ENCODE measurements at regions not wholly inside any gene's neighbourhood (a gene's known extent, or its start where the extent isn't known, plus 50 kb on each side); places are given as distances from the start of the nearest gene placed in this dataset.

GRCh38 chr5:117236941-117237340 lies 662.3 kb upstream of the SEMA6A start:
- DNase-seq (ENCODE audit: low read depth, low spot score), result no peak

DNA sequence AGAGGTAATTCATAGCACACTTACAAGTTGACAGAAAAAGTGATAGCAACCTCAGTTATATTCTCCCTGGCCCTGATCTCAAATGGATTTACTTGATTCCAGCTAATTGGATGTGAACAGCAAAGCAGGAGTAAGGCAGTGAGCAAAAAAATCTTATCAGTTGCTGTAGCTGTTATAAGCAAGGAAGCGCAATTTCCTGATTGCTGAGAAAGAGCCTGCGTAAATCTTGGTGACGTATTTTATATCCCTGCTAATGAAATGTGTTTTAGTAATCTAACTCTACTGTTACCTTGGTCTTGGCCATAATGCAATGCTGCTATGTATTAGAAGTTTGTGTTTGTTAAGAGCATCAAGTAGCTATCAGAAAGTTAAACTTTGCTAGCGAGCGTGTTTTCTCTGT lies 661.2 kb upstream of the SEMA6A start:
- no peak for DNase-seq (ENCODE audit: low read depth, low spot score)

DNA sequence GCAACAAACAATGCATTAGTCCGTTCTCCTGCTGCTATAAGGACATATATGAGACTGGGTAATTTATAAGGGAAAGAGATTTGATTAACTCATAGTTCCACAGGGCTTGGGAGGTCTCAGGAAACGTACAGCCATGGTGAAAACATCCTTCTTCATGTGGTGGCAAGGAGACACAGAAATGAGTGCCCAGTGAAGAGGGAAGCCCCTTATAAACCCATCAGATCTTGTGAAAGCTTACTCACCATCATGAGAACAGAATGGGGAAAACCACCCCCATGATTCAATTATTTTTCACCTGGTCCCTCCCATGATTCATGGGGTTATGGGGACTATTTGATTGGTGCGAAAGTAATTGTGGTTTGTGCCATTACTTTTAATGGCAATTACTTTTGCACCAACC lies 655.8 kb upstream of the SEMA6A start:
- no peak for DNase-seq (ENCODE audit: low read depth, low spot score)

DNA sequence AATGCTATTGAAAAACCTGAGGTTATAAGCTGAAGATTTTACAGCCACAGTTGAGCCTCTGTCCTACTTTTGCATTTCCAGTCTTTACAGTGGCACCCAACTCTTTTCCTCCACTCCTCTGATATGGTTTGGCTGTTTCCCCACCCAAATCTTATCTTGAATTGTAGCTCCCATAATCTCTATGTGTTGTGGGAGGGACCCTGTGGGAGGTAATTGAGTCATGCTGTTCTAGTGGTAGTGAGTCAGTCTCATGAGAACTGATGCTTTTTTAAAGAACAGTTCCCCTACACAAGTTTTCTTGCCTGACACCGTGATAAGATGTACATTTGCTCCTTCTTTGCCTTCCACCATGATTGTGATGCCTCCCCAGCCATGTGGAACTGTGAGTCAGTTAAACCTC lies 646.1 kb upstream of the SEMA6A start:
- DNase-seq (ENCODE audit: low read depth, low spot score), result no peak

- no peak for DNase-seq (ENCODE audit: low read depth, low spot score)
Measured at GRCh38 chr5:117218789-117219188, 644.2 kb upstream of the SEMA6A start.

DNA sequence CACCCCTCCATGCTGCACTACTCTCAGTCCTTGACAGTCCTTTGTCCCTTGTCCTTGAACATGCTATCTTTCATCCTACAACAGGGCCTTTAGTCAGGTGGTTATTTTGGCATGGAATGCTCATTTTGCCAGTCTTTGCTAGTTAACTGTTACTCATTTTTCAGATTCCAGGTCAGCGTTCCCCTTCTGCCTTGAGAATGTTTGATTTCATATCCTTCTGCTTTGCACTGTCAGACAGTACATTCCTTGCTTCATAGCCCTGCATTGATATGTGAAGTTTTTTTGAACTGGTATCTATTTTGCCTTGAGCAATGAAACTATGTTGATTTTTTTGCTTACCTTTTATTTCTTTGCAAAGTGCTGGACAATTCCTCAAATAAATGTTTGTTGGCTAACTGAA lies 638.2 kb upstream of the SEMA6A start:
- no peak for DNase-seq (ENCODE audit: low read depth, low spot score)

DNA sequence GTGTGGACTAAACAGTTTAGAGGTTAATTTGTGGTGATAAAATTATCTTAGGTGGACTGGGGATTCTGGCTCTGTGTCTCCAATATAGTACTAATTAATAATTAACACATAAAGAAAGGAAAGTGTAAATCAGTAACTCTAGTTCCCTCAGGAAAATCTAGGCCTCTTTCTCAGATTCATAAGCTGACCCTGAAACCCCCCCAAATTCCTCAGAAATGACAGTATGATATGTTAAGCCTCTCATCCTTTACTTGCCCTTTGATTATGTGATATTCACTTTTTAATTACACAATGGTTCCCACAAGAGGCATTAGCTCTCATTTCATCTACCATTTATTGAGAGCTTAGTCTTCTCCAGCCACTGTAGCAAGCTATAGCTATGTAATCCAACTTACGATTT lies 636.2 kb upstream of the SEMA6A start:
- DNase-seq (ENCODE audit: low read depth, low spot score), result no peak

DNA sequence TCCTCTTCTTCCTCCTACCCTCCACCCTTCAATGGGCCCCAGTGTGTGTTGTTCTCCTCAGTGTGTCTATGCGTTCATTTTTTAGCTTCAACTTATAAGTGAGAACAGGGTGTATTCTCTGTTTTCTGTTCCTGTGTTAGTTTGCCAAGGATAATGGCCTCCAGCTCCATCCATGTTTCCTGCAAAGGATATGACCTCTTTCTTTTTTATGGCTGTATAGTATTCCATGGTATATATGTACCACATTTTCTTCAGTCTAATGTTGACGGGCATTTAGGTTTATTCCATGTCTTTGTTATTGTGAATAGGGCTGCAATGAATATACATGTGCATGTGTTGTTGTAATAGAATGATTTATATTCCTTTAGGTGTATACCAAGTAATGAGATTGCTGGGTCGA lies 634.9 kb upstream of the SEMA6A start:
- DNase-seq (ENCODE audit: low read depth, low spot score), result no peak

DNA sequence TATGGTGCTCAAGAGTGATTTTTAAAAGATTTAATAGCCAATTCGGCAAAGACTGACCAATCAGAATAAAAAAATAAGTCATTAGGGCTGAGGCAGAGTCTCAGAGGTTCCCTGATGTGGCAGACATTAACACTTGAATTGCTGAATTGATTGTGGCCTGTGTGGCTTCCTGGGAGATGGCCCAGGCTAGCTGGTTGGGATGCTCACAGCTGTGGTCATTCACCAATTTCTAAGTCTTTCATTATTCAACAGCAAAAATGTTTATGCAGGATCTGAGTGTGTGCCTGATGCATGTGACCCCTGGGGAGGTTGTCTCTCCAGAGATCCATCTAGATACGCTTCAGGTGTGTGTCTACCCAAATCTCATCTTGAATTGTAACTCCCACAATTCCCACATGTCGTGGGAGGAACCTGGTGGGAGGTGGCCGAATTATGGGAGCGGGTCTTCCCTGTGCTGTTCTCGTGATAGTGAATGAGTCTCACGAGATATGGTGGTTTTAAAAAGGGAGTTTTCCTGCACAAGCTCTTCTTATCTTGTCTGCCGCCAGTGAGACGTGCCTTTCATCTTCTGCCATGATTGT lies 632.6 kb upstream of the SEMA6A start:
- DNase-seq (ENCODE audit: low read depth, low spot score), result no peak

- no peak for DNase-seq (ENCODE audit: low read depth, low spot score)
Measured at GRCh38 chr5:117205894-117206293, 631.3 kb upstream of the SEMA6A start.

- DNase-seq (ENCODE audit: low read depth, low spot score), result no peak
Measured at GRCh38 chr5:117204926-117205869, 630.6 kb upstream of the SEMA6A start.

- no peak for DNase-seq (ENCODE audit: low read depth, low spot score)
Measured at GRCh38 chr5:117204404-117204803, 629.8 kb upstream of the SEMA6A start.

GRCh38 chr5:117203584-117203983 lies 629.0 kb upstream of the SEMA6A start:
- DNase-seq (ENCODE audit: low read depth, low spot score), result no peak

GRCh38 chr5:117201001-117201400 lies 626.4 kb upstream of the SEMA6A start:
- no peak for DNase-seq (ENCODE audit: low read depth, low spot score)

GRCh38 chr5:117195076-117195475 lies 620.5 kb upstream of the SEMA6A start:
- DNase-seq (ENCODE audit: low read depth, low spot score), result no peak

- DNase-seq (ENCODE audit: low read depth, low spot score), result no peak
Measured at GRCh38 chr5:117191251-117191650, 616.6 kb upstream of the SEMA6A start.

DNA sequence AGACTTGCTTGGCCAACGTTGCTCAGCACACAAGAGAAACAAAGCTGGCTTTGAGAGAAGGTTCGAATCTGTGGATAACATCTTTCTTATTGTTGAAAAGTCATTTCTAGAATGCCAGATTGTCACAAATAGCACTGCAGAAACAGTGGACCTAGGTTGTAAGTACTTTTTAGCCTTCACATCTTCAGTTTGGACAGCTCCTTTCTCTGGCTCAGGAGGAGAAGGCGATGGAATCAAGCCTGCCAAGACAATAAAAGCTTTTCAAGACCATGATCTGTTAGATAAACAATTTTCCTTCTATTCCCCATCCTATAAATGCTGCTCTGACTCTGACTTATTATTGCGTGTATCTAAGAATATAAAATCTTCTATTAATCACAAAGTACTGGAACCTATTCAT lies 615.2 kb upstream of the SEMA6A start:
- DNase-seq (ENCODE audit: low read depth, low spot score), result no peak

- no peak for DNase-seq (ENCODE audit: low read depth, low spot score)
Measured at GRCh38 chr5:117188211-117188610, 613.6 kb upstream of the SEMA6A start.

DNA sequence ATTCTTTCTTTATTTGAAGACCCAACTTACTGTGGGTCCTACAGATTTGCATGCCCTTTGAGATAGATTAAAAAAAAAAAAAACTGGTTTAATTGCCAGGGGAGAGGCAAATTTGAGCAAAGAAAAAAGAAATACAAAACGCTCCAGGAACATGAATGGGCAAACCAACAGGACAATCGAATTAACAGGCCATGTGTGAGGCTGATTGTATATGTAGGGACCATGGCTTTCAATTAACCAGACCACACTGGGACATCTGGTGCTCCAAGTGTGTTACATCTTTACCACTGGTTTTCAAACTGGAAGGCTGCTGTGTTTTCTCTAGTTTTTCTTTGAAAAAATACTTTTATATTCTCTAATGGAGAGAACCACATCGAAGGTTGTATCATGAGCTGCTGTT lies 612.1 kb upstream of the SEMA6A start:
- no peak for DNase-seq (ENCODE audit: low read depth, low spot score)

GRCh38 chr5:117183326-117183725 lies 608.7 kb upstream of the SEMA6A start:
- no peak for DNase-seq (ENCODE audit: low read depth, low spot score)

GRCh38 chr5:117182104-117182503 lies 607.5 kb upstream of the SEMA6A start:
- DNase-seq (ENCODE audit: low read depth, low spot score), result no peak

DNA sequence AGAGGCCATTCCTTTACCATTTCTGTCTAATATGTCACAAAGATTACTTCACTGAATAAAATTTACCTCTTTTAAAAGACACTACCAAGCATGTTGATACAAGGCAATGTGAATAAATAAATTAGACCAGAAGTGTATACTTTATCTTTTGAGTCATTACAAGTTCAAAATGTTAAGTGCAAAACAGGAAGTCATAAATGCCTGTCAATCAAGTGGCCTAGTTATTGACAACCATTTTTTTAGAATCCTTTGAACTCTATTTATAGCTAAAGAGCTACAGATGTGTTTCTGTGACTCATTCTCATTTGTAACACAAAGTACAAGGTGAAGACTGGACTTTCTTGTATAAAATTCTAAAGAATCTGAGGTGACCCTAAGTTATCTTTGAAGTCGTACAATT lies 602.7 kb upstream of the SEMA6A start:
- DNase-seq (ENCODE audit: low read depth, low spot score), result no peak

DNA sequence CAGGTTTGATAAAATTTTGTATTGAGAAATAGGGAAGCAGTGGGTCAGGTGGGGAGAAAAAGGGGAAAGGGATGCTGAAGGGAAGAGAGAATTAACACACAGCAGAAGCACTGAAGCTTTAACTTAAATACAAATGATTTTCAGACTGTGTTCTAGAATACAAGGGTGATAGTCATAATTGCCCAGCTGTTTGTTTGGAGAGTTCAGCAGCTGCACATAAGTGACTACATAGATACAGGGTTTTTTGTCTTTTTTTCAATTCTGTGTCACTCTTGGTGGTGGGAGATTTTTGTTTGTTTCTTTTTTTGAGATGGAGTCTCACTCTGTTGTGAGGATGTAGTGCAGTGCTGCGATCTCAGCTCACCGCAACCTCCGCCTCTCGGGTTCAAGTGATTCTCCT lies 590.4 kb upstream of the SEMA6A start:
- no peak for DNase-seq (ENCODE audit: low read depth, low spot score)

Measured in ELF-1 (cell line).